Epithelial cell of proximal tubule (primary cell): ENCODE measurements at regions not wholly inside any gene's neighbourhood (a gene's known extent, or its start where the extent isn't known, plus 50 kb on each side); places are given as distances from the start of the nearest gene placed in this dataset.

ENCODE experiments used
- DNase-seq: peaks from one replicate; pipeline ENCODE4 v3.0.0-alpha.2; 2011; ENCODE audit warnings: low read depth
- H3K4me3 ChIP-seq: 2 replicates; pipeline ENCODE4 v1.5.1; 2011; ENCODE audit warnings: low read depth, mild to moderate bottlenecking, low read length
- CTCF ChIP-seq: conservative IDR thresholded peaks from 2 replicates; pipeline ENCODE4 v1.5.1; 2012; ENCODE audit warnings: low read depth, mild to moderate bottlenecking, low read length

- DNase-seq: no peak
- no peak for TF ChIP-seq CTCF
- no peak overlapping the region for H3K4me3 ChIP-seq
Measured at GRCh38 chr1:113279776-113280391, 110.4 kb upstream of the MAGI3 start.

GRCh38 chr1:113280581-113280980, 109.7 kb upstream of the MAGI3 start:
- TF ChIP-seq CTCF: no peak
- DNase-seq: no peak
- no peak overlapping the region for H3K4me3 ChIP-seq

- H3K4me3 ChIP-seq: no peak overlapping the region
- no peak for TF ChIP-seq CTCF
- DNase-seq: no peak
Measured at GRCh38 chr1:113281550-113281949, 108.8 kb upstream of the MAGI3 start.

- DNase-seq: no peak
- no peak for TF ChIP-seq CTCF
- no peak overlapping the region for H3K4me3 ChIP-seq
Measured at GRCh38 chr1:113282008-113282892, 108.1 kb upstream of the MAGI3 start.

- no peak for TF ChIP-seq CTCF
- no peak for DNase-seq
Measured at GRCh38 chr1:113282893-113283285, 107.4 kb upstream of the MAGI3 start.

GRCh38 chr1:113283914-113284313, 106.4 kb upstream of the MAGI3 start:
- no peak for TF ChIP-seq CTCF
- no peak overlapping the region for H3K4me3 ChIP-seq
- peak; percentile 43 for DNase-seq

More at GRCh38 chr1:113282893-113283285, 107.4 kb upstream of the MAGI3 start:
- H3K4me3 ChIP-seq: no peak overlapping the region

GRCh38 chr1:113286156-113286555, 104.2 kb upstream of the MAGI3 start:
- no peak overlapping the region for H3K4me3 ChIP-seq
- TF ChIP-seq CTCF: no peak
- no peak for DNase-seq
